ENCODE measurements at regions not wholly inside any gene's neighbourhood (a gene's known extent, or its start where the extent isn't known, plus 50 kb on each side); places are given as distances from the start of the nearest gene placed in this dataset.

- FAIRE-seq (no peak), DNase-seq (ENCODE audit: low read depth) (no peak)
- Histone ChIP-seq H3K4me3 (ENCODE audit: low read depth, low read length) (no peak overlapping the region), H3K27me3 (ENCODE audit: control insufficient read depth, insufficient read depth, low read length) (no peaks in the 10 kb centered on the region), H3K36me3 (ENCODE audit: control insufficient read depth, insufficient read depth, low read length) (no peaks in the 10 kb centered on the region)
- no peak for TF ChIP-seq CTCF (IDR thresholded peaks at IDR 0.05; ENCODE audit: insufficient read depth, low read length, severe bottlenecking)
Observed at GRCh38 chr6:87925373-87926060, 122.1 kb upstream of the SPACA1 start.

- H3K4me3 ChIP-seq (ENCODE audit: low read depth, low read length) = no peak overlapping the region
- H3K27me3 ChIP-seq (ENCODE audit: control insufficient read depth, insufficient read depth, low read length) = no peaks in the 10 kb centered on the region
- no peak for TF ChIP-seq CTCF (IDR thresholded peaks at IDR 0.05; ENCODE audit: insufficient read depth, low read length, severe bottlenecking)
- DNase-seq (ENCODE audit: low read depth) (no peak), FAIRE-seq (no peak)
- no peaks in the 10 kb centered on the region for H3K36me3 ChIP-seq (ENCODE audit: control insufficient read depth, insufficient read depth, low read length)
Observed at GRCh38 chr6:87923389-87924050, 124.1 kb upstream of the SPACA1 start.

DNA sequence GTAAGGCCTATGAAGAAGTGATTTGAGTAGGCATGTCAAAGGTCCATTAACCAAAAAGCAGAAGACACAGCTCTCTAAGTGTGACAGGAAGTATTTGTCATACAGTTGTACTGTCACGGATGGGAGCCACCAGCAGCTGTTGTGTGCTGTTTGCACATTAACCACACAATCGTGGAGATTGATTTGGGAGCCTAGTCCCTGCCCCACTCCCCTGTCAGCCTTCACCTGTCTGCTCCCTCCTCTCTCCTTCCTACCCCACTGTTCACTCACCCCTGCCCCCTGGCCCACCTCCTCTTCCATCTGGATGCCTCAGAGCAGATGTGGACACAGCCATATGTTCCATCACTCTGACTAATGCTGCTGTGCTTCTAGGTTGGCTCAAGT lies 124.7 kb upstream of the SPACA1 start:
- Histone ChIP-seq H3K36me3 (ENCODE audit: control insufficient read depth, insufficient read depth, low read length) (no peaks in the 10 kb centered on the region), H3K4me3 (ENCODE audit: low read depth, low read length) (no peak overlapping the region), H3K27me3 (ENCODE audit: control insufficient read depth, insufficient read depth, low read length) (no peaks in the 10 kb centered on the region)
- FAIRE-seq (no peak), DNase-seq (ENCODE audit: low read depth) (no peak)
- TF ChIP-seq CTCF (IDR thresholded peaks at IDR 0.05; ENCODE audit: insufficient read depth, low read length, severe bottlenecking) = no peak

DNA sequence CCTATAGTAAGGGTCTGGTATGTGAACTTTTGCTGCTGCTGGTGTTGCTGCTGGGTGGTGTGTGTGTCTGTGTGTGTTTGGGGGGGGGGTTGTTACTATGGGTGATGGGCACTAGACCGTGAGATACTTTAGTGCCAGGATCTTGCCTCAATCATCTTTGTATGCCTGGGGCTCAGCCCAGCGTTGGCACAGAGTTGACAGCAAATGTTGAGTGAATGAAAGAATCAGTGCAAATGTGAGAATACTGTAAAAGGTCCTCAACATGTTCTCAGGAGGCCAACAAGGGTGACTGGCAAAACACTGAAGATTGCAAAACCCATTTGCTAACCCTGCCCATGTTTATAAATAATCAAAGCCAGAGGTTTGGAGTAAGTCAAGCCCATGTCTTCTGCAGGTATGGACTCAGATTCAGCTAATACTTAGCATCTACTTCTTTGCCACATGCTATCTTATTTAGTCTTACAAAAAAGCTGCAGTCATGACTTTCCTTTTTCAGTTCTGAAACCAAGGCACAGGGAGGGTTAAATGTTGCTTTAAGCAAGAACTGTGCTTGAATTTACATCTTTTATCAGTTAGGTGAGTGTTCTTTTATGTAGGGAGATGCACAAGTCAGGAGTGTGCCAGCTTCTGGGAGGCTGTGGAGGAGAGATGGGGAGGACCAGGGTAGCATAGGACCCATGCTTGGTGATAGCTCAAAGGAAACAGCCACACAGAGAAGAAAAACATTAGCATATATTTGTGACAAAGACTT lies 125.3 kb upstream of the SPACA1 start:
- DNase-seq (ENCODE audit: low read depth) = no peak
- TF ChIP-seq CTCF (IDR thresholded peaks at IDR 0.05; ENCODE audit: insufficient read depth, low read length, severe bottlenecking) = no peak
- no peak for FAIRE-seq
- Histone ChIP-seq H3K4me3 (ENCODE audit: low read depth, low read length) (no peak overlapping the region), H3K36me3 (ENCODE audit: control insufficient read depth, insufficient read depth, low read length) (no peaks in the 10 kb centered on the region), H3K27me3 (ENCODE audit: control insufficient read depth, insufficient read depth, low read length) (no peaks in the 10 kb centered on the region)

DNA sequence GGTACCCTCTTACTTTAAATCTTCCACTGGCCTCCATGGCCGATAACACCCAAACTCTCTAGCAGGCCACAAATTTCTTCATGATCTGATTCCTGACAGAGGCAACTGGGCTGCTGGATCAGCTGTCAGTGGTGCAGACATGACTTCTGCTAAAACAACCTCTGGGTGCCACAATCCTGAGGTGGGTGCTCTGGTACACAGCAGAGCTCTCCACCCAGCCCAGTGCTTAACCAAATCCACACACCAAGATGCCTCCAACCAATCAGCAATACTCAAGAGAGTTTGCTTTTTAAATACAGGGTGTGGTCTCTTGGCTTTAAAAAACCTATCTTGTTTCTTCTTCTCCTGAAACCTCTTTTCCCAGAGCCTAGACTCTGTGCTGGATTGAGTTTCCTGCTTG lies 126.6 kb upstream of the SPACA1 start:
- no peak for DNase-seq (ENCODE audit: low read depth)
- H3K36me3 ChIP-seq (ENCODE audit: control insufficient read depth, insufficient read depth, low read length) = no peaks in the 10 kb centered on the region
- H3K4me3 ChIP-seq (ENCODE audit: low read depth, low read length) = no peak overlapping the region
- no peaks in the 10 kb centered on the region for H3K27me3 ChIP-seq (ENCODE audit: control insufficient read depth, insufficient read depth, low read length)
- no peak for FAIRE-seq
- no peak for TF ChIP-seq CTCF (IDR thresholded peaks at IDR 0.05; ENCODE audit: insufficient read depth, low read length, severe bottlenecking)

All from bronchial epithelial cell (primary cell).